Esophagus squamous epithelium (tissue), 4 donors: ENCODE measurements at regions not wholly inside any gene's neighbourhood (a gene's known extent, or its start where the extent isn't known, plus 50 kb on each side); places are given as distances from the start of the nearest gene placed in this dataset.

Experiments used
- CTCF ChIP-seq, 6 experiments: fragments of 450-650 bp in 4 of 6; fragments of 200-600 bp in 2 of 6; sonication (generic) in 2 of 6; IDR thresholded peaks; one replicate each; pipeline ENCODE4 v1.5.1; 2016 to 2019; ENCODE audit warnings: antibody characterized with exemption in 6 of 6, mild to moderate bottlenecking in 4 of 6, moderate library complexity in 4 of 6
- POLR2A ChIP-seq, 4 donors: fragments of 450-650 bp; IDR thresholded peaks; one replicate each; pipeline ENCODE4 v1.6.1; 2017; ENCODE audit warnings: antibody characterized with exemption in 4 of 4, mild to moderate bottlenecking in 4 of 4, moderate library complexity in 3 of 4

GRCh38 chr18:39523281-39523680 lies 1957.7 kb upstream of the CELF4 start:
- TF ChIP-seq CTCF (IDR thresholded peaks at IDR 0.05) (no peak), POLR2A (IDR thresholded peaks at IDR 0.05) (no peak)
